Natural killer cell (primary cell): ENCODE measurements at regions not wholly inside any gene's neighbourhood (a gene's known extent, or its start where the extent isn't known, plus 50 kb on each side); places are given as distances from the start of the nearest gene placed in this dataset.

ENCODE experiments used
- ATAC-seq, 3 donors: fragments of 150-1000 bp in 2 of 3; fragments of 200-7000 bp in 1 of 3; cut with Tn5 transposase; 1 replicate in 1 of 3; 2 replicates in 2 of 3; pipeline ENCODE4 v1.10.0; 2021; ENCODE audit warnings: mild to moderate bottlenecking in 2 of 3, moderate library complexity in 2 of 3
- DNase-seq, 2 donors: peaks; one replicate each; pipeline versions ENCODE4 v3.0.0 to v3.0.0-alpha.2; 2013 to 2021; ENCODE audit warnings: mixed read lengths in 1 of 2
- H3K27ac ChIP-seq: one replicate; pipeline ENCODE4 v1.5.1; 2013; ENCODE audit warnings: mild to moderate bottlenecking, low read length
- H3K27me3 ChIP-seq: one replicate; pipeline ENCODE4 v1.6.1; 2013; ENCODE audit warnings: low read length; ENCODE audit not compliant: control insufficient read depth, insufficient read depth
- H3K36me3 ChIP-seq: one replicate; pipeline ENCODE4 v1.6.1; 2013; ENCODE audit warnings: low read length; ENCODE audit not compliant: control insufficient read depth, insufficient read depth
- H3K4me1 ChIP-seq: one replicate; pipeline ENCODE4 v1.6.1; 2013; ENCODE audit warnings: low read length; ENCODE audit not compliant: control insufficient read depth, insufficient read depth
- H3K4me3 ChIP-seq: one replicate; pipeline ENCODE4 v1.5.1; 2013; ENCODE audit warnings: low read length
- H3K9me3 ChIP-seq: one replicate; pipeline ENCODE4 v1.6.1; 2013; ENCODE audit warnings: low read length; ENCODE audit not compliant: control insufficient read depth, insufficient read depth
- H3K27ac Mint-ChIP-seq, 2 donors: one replicate each; pipeline ENCODE4 v1.8.0; 2022; ENCODE audit warnings: mild to moderate bottlenecking in 2 of 2, mixed read lengths in 2 of 2, moderate library complexity in 1 of 2
- H3K27me3 Mint-ChIP-seq, 2 donors: one replicate each; pipeline ENCODE4 v1.8.0; 2022; ENCODE audit warnings: low read depth in 2 of 2, mixed read lengths in 2 of 2
- H3K36me3 Mint-ChIP-seq: one replicate; pipeline ENCODE4 v1.8.0; 2022; ENCODE audit warnings: mixed read lengths
- H3K4me1 Mint-ChIP-seq, 2 donors: one replicate each; pipeline ENCODE4 v1.8.0; 2022; ENCODE audit warnings: mixed read lengths in 2 of 2
- H3K4me3 Mint-ChIP-seq: one replicate; pipeline ENCODE4 v1.8.0; 2022; ENCODE audit warnings: mild to moderate bottlenecking, moderate library complexity, mixed read lengths
- H3K9me3 Mint-ChIP-seq, 2 donors: one replicate each; pipeline ENCODE4 v1.8.0; 2022; ENCODE audit warnings: mixed read lengths in 2 of 2
- WGBS: methylation state at CpG from one replicate; pipeline ENCODE4 v1.1.7; 2013; ENCODE audit warnings: missing lambda C conversion rate; ENCODE audit not compliant: insufficient coverage; 5-methylcytosine and 5-hydroxymethylcytosine counted together
- intact Hi-C: fragments of 100-400 bp; cut with micrococcal nuclease; formaldehyde crosslinking; loops from one replicate; pipeline ENCODE4 v1.14.2; 2022
- TF ChIP-seq, protein P1 (sequence below): fragments of 200-600 bp; IDR thresholded peaks from one replicate; pipeline ENCODE4 v1.8.0; 2022; ENCODE audit warnings: antibody characterized with exemption

DNA sequence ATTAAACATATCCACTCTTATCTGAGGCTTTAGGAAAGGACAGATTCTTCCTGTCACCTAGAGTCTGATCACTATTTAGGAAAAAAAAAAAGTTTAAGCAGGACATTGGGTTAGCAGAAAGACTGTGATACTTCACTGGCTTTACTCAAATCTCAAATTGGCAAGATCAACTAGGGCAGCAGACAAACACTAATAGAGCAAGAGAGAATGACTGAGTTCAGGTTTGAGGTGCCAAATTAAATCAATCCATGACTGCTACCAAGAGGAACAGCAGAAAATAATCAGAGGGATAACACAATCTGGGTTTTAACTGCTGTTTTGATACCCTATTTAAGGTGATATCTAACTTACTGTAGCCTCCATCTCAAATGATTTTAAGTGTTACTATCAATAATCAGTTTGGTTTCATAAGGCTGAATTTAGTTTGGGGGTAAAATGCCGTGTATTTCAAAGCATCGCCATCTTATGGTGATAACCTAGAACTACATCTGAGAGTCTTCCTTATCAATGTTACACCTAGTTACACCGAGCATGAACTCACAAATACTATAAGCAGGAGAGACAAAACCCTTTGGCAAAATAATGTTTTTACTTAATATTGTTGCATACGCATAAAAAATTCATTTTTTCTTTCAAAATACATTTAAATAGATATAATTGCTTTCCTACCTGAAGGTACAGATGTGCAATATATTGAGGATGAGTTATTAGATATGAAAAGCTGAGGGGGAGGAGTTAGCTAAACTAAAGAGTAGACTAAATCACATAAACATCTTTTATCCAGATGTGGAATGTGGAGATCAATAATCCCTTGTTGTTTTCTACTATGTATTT lies 286.4 kb upstream of the CDH12 start:
- intact Hi-C loops = no loop called here
- H3K27me3 Mint-ChIP-seq = no peaks in the 10 kb centered on the region
- Histone ChIP-seq H3K9me3 (no peaks in the 10 kb centered on the region), H3K4me1 (no peaks in the 10 kb centered on the region), H3K27ac (no peak overlapping the region), H3K4me3 (no peak overlapping the region), H3K36me3 (no peaks in the 10 kb centered on the region), H3K27me3 (no peaks in the 10 kb centered on the region)
- TF ChIP-seq, protein P1, sequence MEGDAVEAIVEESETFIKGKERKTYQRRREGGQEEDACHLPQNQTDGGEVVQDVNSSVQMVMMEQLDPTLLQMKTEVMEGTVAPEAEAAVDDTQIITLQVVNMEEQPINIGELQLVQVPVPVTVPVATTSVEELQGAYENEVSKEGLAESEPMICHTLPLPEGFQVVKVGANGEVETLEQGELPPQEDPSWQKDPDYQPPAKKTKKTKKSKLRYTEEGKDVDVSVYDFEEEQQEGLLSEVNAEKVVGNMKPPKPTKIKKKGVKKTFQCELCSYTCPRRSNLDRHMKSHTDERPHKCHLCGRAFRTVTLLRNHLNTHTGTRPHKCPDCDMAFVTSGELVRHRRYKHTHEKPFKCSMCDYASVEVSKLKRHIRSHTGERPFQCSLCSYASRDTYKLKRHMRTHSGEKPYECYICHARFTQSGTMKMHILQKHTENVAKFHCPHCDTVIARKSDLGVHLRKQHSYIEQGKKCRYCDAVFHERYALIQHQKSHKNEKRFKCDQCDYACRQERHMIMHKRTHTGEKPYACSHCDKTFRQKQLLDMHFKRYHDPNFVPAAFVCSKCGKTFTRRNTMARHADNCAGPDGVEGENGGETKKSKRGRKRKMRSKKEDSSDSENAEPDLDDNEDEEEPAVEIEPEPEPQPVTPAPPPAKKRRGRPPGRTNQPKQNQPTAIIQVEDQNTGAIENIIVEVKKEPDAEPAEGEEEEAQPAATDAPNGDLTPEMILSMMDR = no peak
- H3K9me3 Mint-ChIP-seq = peaks cover 6 to 9% of the 10 kb centered on the region in 2 donors
- H3K4me1 Mint-ChIP-seq = no peaks in the 10 kb centered on the region
- peaks cover 11% of the 10 kb centered on the region for H3K36me3 Mint-ChIP-seq
- DNase-seq (no peak), ATAC-seq (no peak)
- no peak overlapping the region for H3K4me3 Mint-ChIP-seq
- no CpG with 5 or more reads among the region's 4 CpGs for WGBS
- no peak overlapping the region for H3K27ac Mint-ChIP-seq

DNA sequence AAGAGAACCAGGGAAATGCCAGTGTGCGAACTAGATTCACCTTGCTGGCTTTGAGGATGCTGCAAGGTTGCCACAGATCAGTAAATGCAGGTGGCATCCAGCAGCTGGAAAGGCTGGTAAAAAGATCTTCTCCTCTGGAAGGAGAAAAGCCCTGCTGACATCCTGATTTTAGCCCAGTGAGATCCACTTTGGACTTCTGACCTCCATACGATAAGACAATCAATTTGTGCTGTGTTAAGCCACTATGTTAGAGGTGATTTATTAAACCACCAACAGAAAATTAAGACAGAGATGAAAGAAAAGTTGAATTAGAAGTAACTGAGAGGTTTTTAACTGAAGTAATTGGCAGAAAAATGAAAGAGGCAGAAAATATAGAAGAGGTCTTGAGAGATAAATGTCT lies 283.8 kb upstream of the CDH12 start:
- H3K4me3 Mint-ChIP-seq = no peak overlapping the region
- no peaks in the 10 kb centered on the region for H3K36me3 Mint-ChIP-seq
- H3K9me3 ChIP-seq = no peaks in the 10 kb centered on the region
- no peak overlapping the region for H3K27ac Mint-ChIP-seq
- TF ChIP-seq, protein P1 = no peak
- no peaks in the 10 kb centered on the region for H3K36me3 ChIP-seq
- no peak overlapping the region for H3K27ac ChIP-seq
- H3K27me3 ChIP-seq = no peaks in the 10 kb centered on the region
- intact Hi-C loops = no loop called here
- 97% methylated on average over 1 of the region's 2 CpGs for WGBS
- no peak overlapping the region for H3K4me3 ChIP-seq
- no peaks in the 10 kb centered on the region for H3K27me3 Mint-ChIP-seq
- ATAC-seq (no peak), DNase-seq (no peak)
- H3K4me1 ChIP-seq = no peaks in the 10 kb centered on the region
- H3K9me3 Mint-ChIP-seq = peaks cover 0 to 2% of the 10 kb centered on the region in 2 donors
- no peaks in the 10 kb centered on the region for H3K4me1 Mint-ChIP-seq

DNA sequence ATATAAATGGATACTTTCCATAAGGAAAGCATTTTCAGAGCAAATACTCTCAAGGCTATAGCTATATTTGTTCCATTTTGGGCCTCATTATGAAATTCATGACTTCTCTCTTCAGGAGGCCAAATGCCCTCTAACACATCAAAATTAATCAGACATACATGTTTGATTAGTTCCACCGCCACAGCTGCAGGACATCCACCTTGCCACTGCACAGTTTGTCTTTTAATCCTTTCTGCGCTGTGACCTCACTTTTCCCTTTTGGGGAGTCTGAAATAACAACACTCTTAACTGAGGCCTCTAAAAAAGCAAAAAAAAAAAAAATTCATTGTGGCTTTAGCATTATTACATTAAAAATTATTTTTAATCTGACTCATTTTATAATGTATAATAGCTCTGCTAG lies 279.1 kb upstream of the CDH12 start:
- ATAC-seq (no peak), DNase-seq (no peak)
- H3K4me3 ChIP-seq = no peak overlapping the region
- Mint-ChIP-seq H3K36me3 (peaks cover 7% of the 10 kb centered on the region), H3K4me1 (no peaks in the 10 kb centered on the region), H3K4me3 (no peak overlapping the region), H3K27ac (no peak overlapping the region), H3K27me3 (no peaks in the 10 kb centered on the region), H3K9me3 (peaks cover 3 to 6% of the 10 kb centered on the region in 2 donors)
- intact Hi-C loops = no loop called here
- TF ChIP-seq, protein P1 = no peak
- no peaks in the 10 kb centered on the region for H3K27me3 ChIP-seq
- H3K9me3 ChIP-seq = peaks cover 4% of the 10 kb centered on the region
- WGBS = 95% methylated on average over 2 of the region's 2 CpGs
- no peaks in the 10 kb centered on the region for H3K36me3 ChIP-seq
- H3K27ac ChIP-seq = no peak overlapping the region
- no peaks in the 10 kb centered on the region for H3K4me1 ChIP-seq

DNA sequence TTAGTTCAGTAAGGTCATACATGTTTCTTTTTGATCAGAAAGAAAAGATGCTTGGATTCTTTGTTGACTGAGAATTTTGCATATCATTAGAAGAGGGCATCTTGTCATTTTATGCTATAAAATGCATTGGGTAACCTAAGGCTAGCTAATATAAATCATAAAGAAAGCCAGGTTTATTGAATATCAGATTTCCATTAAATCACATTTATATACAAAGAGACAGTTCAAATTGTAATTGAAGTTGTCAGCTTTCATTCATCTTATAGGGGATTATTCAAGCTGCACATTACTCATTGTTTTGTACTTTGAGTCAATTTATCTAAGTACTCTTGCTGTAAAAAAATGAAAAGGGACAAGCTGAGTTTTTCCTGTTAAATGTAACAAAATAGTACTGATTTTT lies 259.1 kb upstream of the CDH12 start:
- Histone ChIP-seq H3K4me3 (no peak overlapping the region), H3K9me3 (no peaks in the 10 kb centered on the region), H3K4me1 (no peaks in the 10 kb centered on the region), H3K27me3 (no peaks in the 10 kb centered on the region), H3K36me3 (no peaks in the 10 kb centered on the region), H3K27ac (no peak overlapping the region)
- ATAC-seq = no peak
- intact Hi-C loops = no loop called here
- Mint-ChIP-seq H3K27me3 (no peaks in the 10 kb centered on the region), H3K27ac (no peak overlapping the region), H3K4me3 (no peak overlapping the region), H3K36me3 (peaks cover 15% of the 10 kb centered on the region), H3K9me3 (peaks cover 10 to 13% of the 10 kb centered on the region in 2 donors), H3K4me1 (no peaks in the 10 kb centered on the region)
- TF ChIP-seq, protein P1 = no peak
- no peak for DNase-seq
